Subcutaneous abdominal adipose tissue (tissue), 5 donors: ENCODE measurements at regions not wholly inside any gene's neighbourhood (a gene's known extent, or its start where the extent isn't known, plus 50 kb on each side); places are given as distances from the start of the nearest gene placed in this dataset.

Experiments used
- H3K27ac ChIP-seq: one replicate; pipeline ENCODE4 v1.7.0; 2013; ENCODE audit warnings: low read depth, mild to moderate bottlenecking, inconsistent platforms, low read length, moderate library complexity
- H3K27me3 ChIP-seq, 5 donors: one replicate each; pipeline ENCODE4 v1.7.0; 2013; ENCODE audit warnings: low read length in 5 of 5, inconsistent platforms in 1 of 5; ENCODE audit not compliant: control insufficient read depth in 5 of 5, insufficient read depth in 4 of 5
- H3K36me3 ChIP-seq, 5 donors: one replicate each; pipeline ENCODE4 v1.7.0; 2013; ENCODE audit warnings: low read length in 5 of 5; ENCODE audit not compliant: control insufficient read depth in 5 of 5, insufficient read depth in 5 of 5
- H3K4me1 ChIP-seq, 5 donors: one replicate each; pipeline ENCODE4 v1.7.0; 2013; ENCODE audit warnings: low read length in 5 of 5, mild to moderate bottlenecking in 3 of 5, moderate library complexity in 1 of 5; ENCODE audit not compliant: control insufficient read depth in 5 of 5, insufficient read depth in 5 of 5
- H3K4me3 ChIP-seq, 5 donors: one replicate each; pipeline ENCODE4 v1.7.0; 2013; ENCODE audit warnings: low read length in 5 of 5, low read depth in 1 of 5
- H3K9ac ChIP-seq, 5 donors: one replicate each; pipeline ENCODE4 v1.7.0; 2013; ENCODE audit warnings: low read length in 5 of 5, mild to moderate bottlenecking in 4 of 5, moderate library complexity in 3 of 5
- H3K9me3 ChIP-seq, 5 donors: one replicate each; pipeline ENCODE4 v1.7.0; 2013; ENCODE audit warnings: low read length in 5 of 5; ENCODE audit not compliant: control insufficient read depth in 5 of 5
- donor health status: healthy.
- donor health status: healthy.
- donor health status: healthy.
- donor health status: healthy.
- donor health status: healthy.

DNA sequence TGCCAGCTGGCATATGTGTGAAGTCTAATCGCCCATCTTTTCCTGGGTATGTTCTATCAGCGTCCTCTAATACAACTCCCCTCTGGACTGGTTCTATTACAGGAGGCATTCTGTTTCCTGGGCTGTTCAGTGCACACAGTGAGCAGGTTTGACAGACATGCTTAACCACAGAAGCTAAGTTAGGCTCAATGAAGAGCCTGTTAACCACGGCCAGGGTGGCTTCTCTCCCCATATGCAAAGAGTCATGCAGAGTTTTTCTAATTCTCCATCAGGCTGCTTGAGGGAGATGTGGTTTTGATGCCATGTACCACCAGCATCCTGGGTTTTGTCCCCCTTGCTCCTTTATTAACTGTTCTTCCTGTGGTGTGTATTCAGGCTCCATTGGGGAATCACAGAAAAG lies 57.2 kb upstream of the ALOX12 start:
- Histone ChIP-seq H3K4me1 (peaks cover 0 to 21% (median 16%) of the 10 kb centered on the region in 5 donors), H3K9me3 (no peaks in the 10 kb centered on the region), H3K9ac (no peak overlapping the region), H3K27me3 (no peaks in the 10 kb centered on the region), H3K4me3 (peak overlapping the region in 1 of 5 donors; percentile 32), H3K36me3 (no peaks in the 10 kb centered on the region), H3K27ac (no peak overlapping the region)

DNA sequence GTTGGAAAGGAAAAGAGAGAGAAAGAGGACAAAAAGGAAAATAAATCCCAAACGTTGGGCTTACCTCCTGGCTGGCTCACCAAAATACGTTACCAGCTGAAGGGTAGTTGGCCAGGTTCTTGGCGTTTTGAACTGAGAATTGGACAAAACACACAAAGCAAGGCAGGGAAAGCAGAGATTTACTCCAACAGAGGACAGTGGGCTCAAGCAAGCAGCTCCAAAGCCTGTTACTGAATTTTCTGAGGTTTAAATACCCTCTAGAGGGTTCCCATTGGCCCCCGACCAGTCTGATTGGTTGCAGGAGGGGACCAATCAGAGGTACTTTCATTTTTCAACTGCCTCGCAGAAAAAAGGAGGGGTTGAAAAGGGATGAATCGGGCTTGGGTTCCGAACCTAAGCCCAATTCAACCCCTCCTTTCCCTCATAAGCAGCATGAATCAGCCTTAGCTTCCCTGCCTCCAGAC lies 55.6 kb upstream of the ALOX12 start:
- H3K27ac ChIP-seq, result no peak overlapping the region
- H3K9ac ChIP-seq, result peak overlapping the region in 3 of 5 donors; percentile 22 to 48 (median 44)
- H3K4me3 ChIP-seq, result peak overlapping the region; percentile 46 to 80 (median 66)

DNA sequence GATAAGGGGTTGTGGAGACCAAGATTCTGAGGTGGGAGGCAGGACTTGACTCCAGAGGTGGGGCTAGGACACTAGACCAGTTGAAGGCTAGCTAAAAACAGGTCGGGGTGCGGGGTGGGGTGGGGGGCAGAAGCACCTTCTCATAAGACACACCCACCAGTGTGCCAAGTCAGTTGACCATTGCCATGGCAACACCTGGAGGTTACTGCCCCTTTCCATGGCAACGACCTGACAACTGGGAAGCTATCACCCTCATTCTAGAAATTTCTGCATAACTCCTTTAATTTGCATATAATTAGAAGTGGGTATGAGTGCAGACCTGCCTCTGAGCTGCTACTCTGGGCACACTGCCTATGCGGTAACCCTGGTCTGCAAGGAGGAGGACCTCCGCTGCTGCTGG lies 53.9 kb upstream of the ALOX12 start:
- Histone ChIP-seq H3K27ac (no peak overlapping the region), H3K9ac (no peak overlapping the region), H3K27me3 (no peaks in the 10 kb centered on the region), H3K9me3 (no peaks in the 10 kb centered on the region), H3K4me1 (peaks cover 0 to 16% (median 10%) of the 10 kb centered on the region in 5 donors), H3K4me3 (no peak overlapping the region), H3K36me3 (no peaks in the 10 kb centered on the region)

More for the DNA sequence above, 55.6 kb upstream of the ALOX12 start:
- Histone ChIP-seq H3K36me3 (no peaks in the 10 kb centered on the region), H3K27me3 (no peaks in the 10 kb centered on the region), H3K4me1 (peaks cover 0 to 21% (median 16%) of the 10 kb centered on the region in 5 donors), H3K9me3 (no peaks in the 10 kb centered on the region)

DNA sequence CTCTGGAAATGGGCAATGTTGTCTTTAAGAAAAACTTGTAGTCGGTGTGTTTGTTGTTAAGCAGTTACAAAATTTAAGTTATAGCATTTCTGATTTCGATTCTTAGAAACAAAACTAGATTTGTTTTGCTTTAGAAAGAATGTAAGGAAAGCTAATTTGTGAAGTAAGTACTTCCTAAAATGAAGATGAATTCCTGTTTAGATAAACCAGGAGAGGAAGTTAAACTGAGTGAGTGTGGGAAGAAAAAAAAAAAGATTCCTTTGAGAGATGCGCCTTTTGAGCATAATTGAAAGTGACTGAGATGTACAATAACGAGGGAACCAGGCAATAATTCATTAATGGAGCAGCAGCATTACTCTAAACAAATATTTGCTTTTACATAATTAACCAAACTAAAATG lies 52.4 kb upstream of the ALOX12 start:
- peaks cover 0 to 16% (median 9%) of the 10 kb centered on the region in 5 donors for H3K4me1 ChIP-seq
- H3K27ac ChIP-seq, result no peak overlapping the region
- H3K9ac ChIP-seq, result no peak overlapping the region
- H3K27me3 ChIP-seq, result no peaks in the 10 kb centered on the region
- no peaks in the 10 kb centered on the region for H3K9me3 ChIP-seq
- no peak overlapping the region for H3K4me3 ChIP-seq
- H3K36me3 ChIP-seq, result no peaks in the 10 kb centered on the region
